GM18861 (cell line): ENCODE measurements at regions not wholly inside any gene's neighbourhood (a gene's known extent, or its start where the extent isn't known, plus 50 kb on each side); places are given as distances from the start of the nearest gene placed in this dataset.
"Not testable (repeated sequence)": the region's sequence is repeated elsewhere in the genome, so short reads cannot be mapped to it uniquely, and the experiment has no call there.

ENCODE experiments used
- ATAC-seq: cut with Tn5 transposase; IDR thresholded peaks from one replicate; pipeline ENCODE4 v1.9.1; 2021; ENCODE audit not compliant: unreplicated experiment

DNA sequence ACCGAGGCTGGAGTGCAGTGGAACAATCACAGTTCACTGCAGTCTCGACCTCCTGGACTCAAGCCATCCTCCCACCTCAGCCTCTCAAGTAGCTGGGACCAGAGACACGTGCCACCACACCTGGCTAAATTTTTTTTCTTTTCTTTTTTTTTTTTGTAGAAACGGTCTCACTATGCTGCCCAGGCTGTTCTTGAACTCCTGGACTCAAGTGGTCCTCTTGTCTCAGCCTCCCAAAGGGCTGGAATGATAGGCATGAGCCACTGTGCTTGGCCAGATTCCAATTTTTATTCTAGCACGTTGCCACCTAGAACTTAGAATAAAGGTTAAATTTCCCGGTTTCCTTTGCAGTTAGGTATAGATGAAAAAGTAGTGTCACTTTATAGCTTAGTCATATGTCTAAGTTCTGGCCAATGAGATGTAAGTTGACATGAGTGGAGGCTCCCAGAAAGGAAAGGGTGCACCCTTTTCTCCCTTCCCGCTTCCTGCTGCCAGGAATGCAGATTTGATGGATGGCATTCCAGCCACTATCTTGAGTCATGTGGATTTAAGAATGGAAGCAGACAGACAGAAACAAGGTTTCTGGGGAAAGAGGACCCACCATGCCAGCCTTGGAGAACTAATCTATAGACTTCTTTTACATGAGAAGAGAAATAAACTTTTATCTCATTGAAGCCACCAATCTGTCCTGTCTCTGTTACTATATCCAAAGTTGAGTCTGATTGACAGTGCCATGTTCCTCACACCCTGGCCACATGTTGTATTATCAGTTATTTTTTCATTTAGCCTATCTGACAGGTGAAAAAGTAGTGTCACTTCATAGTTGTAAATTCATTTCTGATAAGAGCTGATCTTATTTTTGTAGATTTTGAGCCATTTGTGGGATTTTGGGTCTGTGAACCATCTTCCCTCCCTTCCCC lies 60.6 kb upstream of the NCOA3 start:
- no peak for ATAC-seq

DNA sequence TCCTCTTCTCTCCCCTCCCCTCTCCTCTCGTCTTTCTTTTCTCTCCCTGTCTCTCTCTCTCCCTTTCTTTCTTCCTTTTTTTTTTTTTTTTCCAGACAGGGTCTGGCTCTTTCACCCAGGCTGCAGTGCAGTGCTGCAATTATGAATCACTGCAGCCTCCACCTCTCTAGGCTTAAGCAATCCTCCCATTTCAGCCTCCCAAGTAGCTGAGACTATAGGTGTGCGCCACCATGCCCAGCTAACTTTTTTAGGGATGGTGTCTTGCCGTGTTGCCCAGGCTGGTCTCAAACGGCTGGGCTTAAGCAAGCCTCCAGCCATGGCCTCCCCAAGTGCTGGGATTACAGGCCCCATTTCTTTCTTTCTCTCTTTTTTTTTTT lies 59.9 kb upstream of the NCOA3 start:
- ATAC-seq, result no peak

DNA sequence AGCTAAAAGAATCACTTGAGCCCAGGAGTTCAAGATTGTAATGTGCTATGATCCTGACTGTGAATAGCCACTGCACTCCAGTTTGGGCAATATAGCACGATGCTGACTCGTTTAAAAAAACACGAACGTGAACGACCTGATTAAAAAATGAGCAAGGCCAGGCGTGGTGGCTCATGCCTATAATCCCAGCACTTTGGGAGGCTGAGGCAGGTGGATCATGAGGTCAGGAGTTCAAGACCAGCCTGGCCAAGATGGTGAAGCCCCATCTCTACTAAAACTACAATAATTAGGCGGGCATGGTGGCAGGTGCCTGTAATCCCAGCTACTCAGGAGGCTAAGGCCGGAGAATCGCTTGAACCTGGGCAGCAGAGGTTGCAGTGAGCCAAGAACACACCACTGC lies 58.6 kb upstream of the NCOA3 start:
- ATAC-seq, result not testable (repeated sequence)

DNA sequence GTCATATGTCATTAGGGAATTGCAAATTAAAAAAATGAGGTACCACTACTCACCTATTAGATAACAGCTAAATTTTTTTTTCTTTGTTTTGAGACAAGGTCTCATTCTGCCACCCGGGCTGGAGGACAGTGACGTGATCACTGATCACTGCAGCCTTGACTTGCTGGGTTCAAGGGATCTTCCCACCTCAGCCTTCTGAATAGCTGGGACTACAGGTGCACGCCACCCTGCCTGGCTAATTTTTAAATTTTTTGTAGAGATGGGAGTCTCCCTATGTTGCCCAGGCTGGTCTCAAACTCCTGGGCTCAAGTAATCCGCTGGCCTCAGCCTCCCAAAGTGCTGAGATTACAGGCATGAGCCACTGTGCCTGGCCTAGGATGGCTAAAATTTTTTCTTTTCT lies 57.1 kb upstream of the NCOA3 start:
- no peak for ATAC-seq

DNA sequence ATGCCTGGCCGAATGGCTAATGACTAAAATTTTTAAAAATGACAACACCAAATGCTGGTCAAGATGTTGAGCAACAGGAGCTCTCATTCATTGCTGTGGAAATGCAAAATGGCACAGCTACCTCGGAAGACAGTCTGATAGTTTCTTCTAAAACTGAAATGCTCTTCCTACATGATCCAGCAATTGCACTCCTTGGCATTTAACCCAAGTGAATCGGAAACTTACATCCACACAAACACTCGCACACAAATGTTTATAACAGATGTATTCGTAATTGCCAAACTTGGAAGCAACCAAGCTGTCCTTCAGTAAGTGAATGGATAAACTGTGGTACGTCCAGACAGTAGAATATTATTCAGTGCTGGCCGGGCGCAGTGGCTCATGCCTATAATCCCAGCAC lies 56.4 kb upstream of the NCOA3 start:
- no peak for ATAC-seq

DNA sequence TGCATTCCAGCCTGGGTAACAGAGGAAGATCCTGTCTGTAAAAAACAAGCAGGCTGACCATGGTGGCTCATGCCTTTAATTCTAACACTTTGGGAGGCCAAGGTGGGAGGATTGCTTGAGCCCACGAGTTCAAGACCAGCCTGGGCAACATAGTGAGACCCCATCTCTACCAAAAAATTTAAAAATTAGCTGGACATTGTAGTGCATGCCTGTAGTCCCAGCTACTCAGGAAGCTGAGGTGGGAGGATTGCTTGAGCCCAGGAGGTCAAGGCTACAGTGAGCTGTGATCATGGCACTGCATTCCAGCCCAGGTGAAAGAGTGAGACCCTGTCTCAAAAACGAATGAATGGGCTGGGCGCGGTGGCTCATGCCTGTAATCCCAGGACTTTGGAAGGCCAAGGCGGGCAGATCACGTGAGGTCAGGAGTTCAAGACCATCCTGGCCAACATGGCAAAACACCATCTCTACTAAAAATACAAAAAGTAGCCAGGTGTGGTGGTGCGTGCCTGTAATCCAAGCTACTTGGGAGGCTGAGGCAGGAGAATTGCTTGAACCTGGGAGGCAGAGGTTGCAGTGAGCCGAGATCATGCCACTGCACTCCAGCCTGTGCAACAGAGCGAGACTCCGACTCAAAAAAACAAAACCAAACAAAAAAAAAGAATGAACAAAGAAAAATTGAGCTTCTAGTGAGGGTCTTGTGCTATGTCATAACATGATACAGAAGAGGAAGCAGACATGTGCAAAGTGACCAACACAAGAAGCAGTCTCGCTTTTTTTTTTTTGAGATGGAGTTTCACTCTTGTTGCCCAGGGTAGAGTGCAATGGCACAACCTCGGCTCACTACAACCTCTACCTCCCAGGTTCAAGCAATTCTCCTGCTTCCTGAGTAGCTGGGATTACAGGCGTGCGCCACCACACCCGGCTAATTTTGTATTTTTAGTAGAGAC lies 54.1 kb upstream of the NCOA3 start:
- not testable (repeated sequence) for ATAC-seq

DNA sequence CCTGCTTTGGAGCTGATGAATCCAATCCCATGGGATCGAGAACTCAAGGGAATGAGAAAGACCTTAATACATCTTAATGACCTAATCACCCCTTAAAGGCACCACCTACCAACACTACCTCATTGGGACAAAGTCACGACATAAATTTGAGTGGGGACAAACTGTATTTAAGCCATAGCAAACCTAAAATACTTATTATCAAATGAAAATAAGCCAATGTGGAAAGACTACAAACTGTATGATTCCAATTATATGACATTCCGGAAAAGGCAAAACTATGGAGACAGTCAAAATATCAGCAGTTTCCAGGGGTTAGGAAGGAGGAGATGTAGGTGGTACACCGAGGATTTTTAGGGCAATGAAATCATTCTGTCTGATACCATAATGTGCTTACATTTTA lies 53.3 kb upstream of the NCOA3 start:
- no peak for ATAC-seq

DNA sequence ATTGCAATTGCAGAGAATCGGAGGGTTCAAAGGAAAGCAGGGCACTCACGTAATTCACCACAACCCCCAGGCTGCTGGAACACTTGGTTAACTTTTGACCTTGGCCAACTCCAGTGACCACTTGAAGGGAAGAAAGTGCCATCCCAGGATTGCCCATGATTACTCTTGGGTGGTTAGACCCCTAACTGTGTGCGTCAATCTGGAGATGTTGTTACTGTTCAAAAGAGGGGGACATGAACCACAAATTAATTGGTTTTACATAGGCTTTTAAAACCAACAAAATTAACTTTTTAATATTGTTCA lies 50.1 kb upstream of the NCOA3 start:
- no peak for ATAC-seq
